Epithelial cell of proximal tubule (primary cell): ENCODE measurements at regions not wholly inside any gene's neighbourhood (a gene's known extent, or its start where the extent isn't known, plus 50 kb on each side); places are given as distances from the start of the nearest gene placed in this dataset.
A peak's percentile ranks its signal among the peaks of the same experiment; 100 is the strongest.

ENCODE experiments used
- DNase-seq: peaks from one replicate; pipeline ENCODE4 v3.0.0-alpha.2; 2011; ENCODE audit warnings: low read depth
- H3K4me3 ChIP-seq: 2 replicates; pipeline ENCODE4 v1.5.1; 2011; ENCODE audit warnings: low read depth, mild to moderate bottlenecking, low read length
- CTCF ChIP-seq: conservative IDR thresholded peaks from 2 replicates; pipeline ENCODE4 v1.5.1; 2012; ENCODE audit warnings: low read depth, mild to moderate bottlenecking, low read length

- no peak overlapping the region for H3K4me3 ChIP-seq
- no peak for TF ChIP-seq CTCF
- no peak for DNase-seq
Observed at GRCh38 chr1:185600641-185601040, 133.6 kb upstream of the HMCN1 start.

GRCh38 chr1:185598332-185598731, 135.9 kb upstream of the HMCN1 start:
- no peak for TF ChIP-seq CTCF
- DNase-seq, result no peak
- H3K4me3 ChIP-seq, result no peak overlapping the region

GRCh38 chr1:185595835-185596667, 138.1 kb upstream of the HMCN1 start:
- peak; percentile 79 for TF ChIP-seq CTCF
- no peak for DNase-seq
- H3K4me3 ChIP-seq, result no peak overlapping the region

- TF ChIP-seq CTCF, result no peak
- no peak overlapping the region for H3K4me3 ChIP-seq
- no peak for DNase-seq
Observed at GRCh38 chr1:185594786-185595410, 139.3 kb upstream of the HMCN1 start.

DNA sequence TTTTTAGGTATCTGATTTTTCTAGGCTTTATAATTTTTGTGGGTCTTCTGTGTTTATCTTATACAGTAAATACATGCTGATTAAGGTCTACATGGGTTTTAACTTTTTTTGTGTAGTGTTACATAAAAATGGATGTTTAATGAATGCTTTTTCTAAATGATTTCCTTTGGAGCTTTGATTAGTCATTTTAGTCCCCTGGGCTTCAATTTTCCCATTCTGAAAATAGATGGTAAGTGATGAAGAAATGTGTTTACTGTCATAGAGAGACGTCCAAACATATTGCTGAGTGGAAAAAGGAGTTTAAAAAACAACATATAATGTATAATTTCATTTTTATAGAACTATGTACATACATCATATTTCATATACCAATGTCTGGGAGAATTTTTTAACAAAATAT, 140.9 kb upstream of the HMCN1 start:
- no peak overlapping the region for H3K4me3 ChIP-seq
- no peak for DNase-seq
- no peak for TF ChIP-seq CTCF

DNA sequence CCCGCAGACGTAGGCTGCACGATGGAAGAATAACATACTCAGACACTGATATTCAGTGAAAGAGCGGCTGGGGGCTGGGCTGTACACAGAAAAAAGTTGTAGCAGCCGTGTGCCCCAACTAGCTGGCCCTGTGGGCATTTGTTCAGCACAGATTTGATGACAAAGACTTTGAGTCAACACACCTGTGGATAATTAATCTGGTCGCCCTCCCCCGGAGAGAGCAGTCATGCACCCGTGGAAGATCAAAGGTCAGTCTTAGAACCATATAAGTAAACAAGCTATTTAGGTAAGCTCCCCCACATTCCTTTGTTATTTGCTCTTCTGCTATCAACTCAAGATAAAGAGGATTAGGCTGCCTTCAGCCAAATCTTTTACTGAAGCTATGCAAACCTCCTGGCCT, 148.4 kb upstream of the HMCN1 start:
- TF ChIP-seq CTCF, result no peak
- no peak overlapping the region for H3K4me3 ChIP-seq
- DNase-seq, result no peak
